Activated gamma-delta T cell treated with Interleukin-2 at 50 U/mL for 16 hours (primary cell): ENCODE measurements at regions not wholly inside any gene's neighbourhood (a gene's known extent, or its start where the extent isn't known, plus 50 kb on each side); places are given as distances from the start of the nearest gene placed in this dataset.

Source experiments
- DNase-seq: peaks from one replicate; pipeline ENCODE4 v3.0.0-alpha.2; 2020

DNA sequence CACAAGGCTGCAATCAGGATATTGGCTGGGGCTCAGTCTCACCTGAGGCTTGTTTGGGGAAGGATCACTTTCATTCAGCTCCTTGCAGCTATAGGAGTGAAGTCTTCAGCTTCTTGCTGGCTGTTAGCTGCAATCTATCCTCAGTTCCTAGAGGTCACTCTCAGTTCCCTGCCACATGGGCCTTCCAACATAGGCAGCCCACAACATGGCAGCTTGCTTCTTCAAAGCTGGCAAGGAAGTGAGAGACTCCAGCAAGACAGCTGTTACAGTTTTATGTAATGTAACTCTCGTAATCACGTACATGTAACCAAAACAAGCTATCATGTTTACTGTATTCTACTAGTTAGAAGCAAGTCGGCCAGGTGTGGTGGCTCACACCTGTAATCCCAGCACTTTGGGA is 226.9 kb downstream of the CDC5L start:
- no peak for DNase-seq

GRCh38 chr6:44615621-44616020 is 228.1 kb downstream of the CDC5L start:
- no peak for DNase-seq

DNA sequence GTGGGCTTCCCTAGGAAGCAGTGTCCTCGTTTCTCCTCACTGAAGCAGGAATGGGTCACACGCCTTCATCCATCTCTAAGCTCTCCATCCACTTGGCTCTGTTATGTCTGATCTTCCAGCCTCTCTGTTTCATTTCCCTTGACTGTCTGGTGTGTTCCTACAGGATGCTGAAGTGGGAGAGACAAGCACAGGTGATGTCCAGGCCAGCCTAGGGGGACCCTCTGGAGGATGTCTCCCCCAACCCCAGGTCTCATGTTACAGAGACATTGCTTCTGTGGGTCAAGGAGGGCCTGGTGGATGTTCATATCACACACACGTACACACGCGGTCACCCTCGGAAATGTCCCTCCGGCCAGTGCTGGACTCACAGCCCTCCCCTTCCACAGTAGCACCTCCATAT is 229.9 kb downstream of the CDC5L start:
- no peak for DNase-seq

DNA sequence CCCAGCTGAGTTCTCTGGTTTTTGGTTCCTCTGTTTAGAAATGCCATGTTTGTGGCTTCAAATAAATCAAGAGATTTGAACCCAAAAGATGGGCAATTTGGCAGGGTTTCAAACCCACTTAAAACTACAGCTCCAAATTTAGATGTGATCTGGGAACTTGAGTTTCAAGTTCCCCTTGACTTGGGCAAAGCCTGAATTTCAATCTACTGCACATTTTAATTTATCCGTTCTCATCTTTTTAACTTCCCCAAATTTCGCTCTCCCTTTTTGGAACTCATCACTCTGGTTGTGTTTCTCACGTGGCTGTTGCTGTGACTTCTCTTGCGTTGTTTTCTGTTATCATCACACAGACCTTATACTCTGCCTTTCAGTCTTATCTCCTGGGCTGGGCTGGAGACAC is 230.9 kb downstream of the CDC5L start:
- no peak for DNase-seq

DNA sequence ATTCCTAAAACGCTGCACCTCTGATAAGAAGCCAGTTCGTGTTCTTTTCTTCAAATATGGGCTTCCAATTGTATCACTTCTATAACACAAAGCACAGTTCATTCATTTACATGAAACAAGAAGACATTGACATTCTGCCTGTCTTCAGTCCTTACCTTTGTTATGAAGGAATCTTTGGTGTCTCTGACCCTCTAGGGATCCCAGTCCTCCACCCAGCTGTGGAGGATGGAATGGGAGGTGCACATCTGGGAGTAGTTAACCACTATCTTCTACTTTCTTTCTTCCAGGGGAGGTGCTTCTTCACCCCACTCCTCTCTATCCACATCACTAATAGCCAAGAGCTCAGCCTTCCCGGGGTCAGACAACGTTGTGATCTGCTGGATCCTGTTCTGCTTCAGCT is 233.4 kb downstream of the CDC5L start:
- no peak for DNase-seq

GRCh38 chr6:44621846-44622245 is 234.3 kb downstream of the CDC5L start:
- DNase-seq, result no peak

- no peak for DNase-seq
Observed at GRCh38 chr6:44622555-44622954, 235.0 kb downstream of the CDC5L start.

- no peak for DNase-seq
Observed at GRCh38 chr6:44622956-44623355, 235.4 kb downstream of the CDC5L start.

DNA sequence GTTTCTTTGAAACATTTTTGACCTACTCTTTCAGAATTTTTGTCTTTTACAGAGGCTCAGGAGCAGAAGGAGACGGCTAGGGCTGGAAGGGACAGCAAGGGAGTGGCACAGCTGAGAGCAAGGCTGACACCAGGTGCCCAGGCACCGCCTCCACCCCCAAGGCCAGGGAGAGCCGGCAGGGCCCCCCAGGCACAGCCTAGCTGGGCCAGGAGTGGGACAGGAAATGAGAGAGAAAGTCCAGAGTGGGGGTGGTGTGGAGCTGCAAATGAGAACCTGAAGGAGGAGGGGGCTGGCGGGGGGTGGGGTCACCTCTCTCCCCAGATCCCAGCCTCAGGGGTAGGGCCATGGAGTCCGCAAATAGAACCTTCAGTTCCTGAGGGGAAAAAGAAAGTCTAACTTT is 236.7 kb downstream of the CDC5L start:
- no peak for DNase-seq

DNA sequence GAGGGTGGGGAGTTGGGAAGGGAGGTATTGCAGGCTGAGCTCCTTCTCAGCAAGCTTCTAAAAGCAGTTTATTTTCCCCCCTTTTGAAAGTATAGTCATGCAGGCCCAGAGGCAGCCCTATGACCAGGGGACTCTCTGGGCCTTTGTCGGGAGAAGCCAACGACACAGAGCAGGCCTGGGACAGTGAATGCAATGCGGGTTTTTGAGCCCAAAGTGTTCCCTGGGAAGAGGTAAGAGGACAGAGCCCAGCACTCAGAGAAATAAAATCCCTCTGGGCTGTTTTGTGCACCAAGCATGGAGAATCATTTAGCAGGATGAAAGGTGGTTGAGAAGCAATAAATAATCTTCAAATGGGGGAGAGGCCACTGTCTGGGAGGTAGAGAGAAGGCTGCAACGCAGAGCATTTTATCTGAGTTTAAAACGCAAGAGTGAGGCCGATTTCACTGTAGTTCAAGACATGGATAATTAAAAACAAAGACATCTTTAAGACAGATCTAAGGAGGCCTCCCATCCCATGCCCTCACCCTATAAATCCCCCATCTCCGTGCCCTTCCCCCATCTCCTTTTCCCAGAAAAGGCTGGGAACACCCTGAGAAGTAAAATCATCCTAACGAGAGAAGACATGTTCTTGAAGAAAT is 237.5 kb downstream of the CDC5L start:
- DNase-seq, result no peak

DNA sequence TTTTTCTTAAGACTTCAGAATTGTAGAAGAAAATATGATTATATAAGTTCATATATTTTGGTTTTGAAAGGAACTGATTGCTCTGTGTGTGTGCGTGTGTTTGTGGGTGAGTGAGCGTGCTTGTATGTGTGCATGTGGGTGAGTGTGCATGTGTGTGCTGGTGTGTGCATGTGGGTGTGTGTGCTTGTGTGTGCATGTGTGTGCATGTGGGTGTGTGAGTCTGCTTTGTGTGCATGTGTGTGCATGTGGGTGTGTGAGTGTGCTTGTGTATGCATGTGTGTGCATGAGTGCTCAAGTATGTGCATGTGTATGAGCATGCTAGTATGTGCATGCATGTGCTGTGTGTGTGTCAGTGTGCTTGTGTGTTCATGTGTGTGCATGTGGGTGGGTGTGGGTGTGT is 238.5 kb downstream of the CDC5L start:
- DNase-seq, result no peak

GRCh38 chr6:44626616-44627015 is 239.1 kb downstream of the CDC5L start:
- DNase-seq, result no peak

DNA sequence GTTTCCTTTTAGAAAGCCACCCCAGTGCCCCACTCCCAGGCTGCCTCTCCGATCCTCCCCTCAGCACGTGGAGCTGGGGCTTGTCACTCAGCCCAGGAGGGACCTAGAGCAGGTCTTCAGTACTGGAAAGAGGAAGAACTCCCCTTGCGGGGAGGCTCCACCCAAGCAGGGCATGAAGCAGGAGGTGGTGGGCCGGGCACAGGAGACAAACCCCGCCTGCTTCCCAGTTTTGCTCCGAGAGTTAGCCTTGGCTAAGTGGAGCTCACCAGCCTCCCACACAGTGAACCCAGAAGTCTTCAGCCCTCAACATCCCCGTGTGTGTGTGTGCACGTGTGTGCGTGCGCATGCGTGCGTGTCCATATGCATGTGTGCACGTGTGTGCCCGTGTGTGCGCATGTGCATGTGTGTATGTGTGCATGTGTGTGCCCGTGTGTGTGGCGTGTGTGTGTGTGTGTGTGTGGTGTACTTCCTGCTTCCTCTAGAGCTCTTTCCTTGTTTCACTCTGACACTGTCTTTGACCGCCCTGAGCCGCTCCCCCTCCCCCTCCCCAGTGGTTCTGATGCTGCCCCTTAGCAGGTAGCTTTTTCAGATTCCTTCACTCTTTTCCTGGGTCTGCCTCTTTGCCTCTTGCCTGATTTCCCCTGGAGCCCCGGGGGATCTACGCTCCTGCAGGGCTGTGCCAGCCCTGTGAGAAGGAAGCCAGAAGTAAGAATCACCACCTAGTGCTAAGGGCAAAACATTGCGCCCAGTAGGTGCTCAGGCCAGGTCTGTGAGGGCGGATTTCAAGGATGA is 239.8 kb downstream of the CDC5L start:
- DNase-seq, result no peak

DNA sequence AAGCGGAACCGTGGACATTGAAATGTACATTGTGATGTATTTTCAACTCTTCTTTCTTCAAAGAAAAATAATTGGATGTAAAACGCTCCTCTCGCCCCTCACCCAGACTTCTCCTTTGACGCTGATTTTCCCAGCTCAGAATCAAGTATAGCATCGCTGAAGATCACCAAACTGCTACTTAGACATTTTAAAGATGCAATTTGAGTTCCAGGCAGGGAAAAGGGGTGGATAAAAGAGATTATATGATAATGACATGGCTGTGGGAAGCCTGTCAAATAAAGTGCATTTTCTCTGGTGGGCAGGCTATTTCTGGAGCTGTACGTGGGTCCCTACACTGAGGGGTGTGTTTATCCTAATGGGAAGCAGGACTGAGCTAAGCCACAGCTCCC is 240.4 kb downstream of the CDC5L start:
- DNase-seq, result no peak

- no peak for DNase-seq
Observed at GRCh38 chr6:44628347-44628746, 240.8 kb downstream of the CDC5L start.

GRCh38 chr6:44629636-44630035 is 242.1 kb downstream of the CDC5L start:
- no peak for DNase-seq

- no peak for DNase-seq
Observed at GRCh38 chr6:44630125-44631028, 242.9 kb downstream of the CDC5L start.

- no peak for DNase-seq
Observed at GRCh38 chr6:44631968-44632367, 244.5 kb downstream of the CDC5L start.

- DNase-seq, result no peak
Observed at GRCh38 chr6:44634321-44634720, 246.8 kb downstream of the CDC5L start.

DNA sequence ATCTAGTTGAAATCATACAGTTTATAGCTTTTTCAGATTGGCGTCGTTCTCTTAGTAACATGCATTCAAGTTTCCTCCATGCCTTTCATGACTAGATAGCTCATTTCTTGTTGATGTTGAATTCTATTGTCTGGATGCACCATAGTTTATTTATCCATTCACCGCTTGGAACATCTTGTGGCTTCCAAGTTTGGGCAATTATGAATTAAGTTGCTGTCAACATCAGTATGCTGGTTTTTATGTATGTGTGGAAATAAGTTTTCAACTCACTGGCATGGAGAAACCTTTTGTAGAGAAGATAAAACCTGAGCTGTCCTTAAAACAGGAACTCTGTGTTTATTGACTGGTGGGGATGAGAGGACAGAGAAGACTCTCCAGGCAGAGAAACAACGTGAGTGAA is 248.0 kb downstream of the CDC5L start:
- DNase-seq, result no peak

DNA sequence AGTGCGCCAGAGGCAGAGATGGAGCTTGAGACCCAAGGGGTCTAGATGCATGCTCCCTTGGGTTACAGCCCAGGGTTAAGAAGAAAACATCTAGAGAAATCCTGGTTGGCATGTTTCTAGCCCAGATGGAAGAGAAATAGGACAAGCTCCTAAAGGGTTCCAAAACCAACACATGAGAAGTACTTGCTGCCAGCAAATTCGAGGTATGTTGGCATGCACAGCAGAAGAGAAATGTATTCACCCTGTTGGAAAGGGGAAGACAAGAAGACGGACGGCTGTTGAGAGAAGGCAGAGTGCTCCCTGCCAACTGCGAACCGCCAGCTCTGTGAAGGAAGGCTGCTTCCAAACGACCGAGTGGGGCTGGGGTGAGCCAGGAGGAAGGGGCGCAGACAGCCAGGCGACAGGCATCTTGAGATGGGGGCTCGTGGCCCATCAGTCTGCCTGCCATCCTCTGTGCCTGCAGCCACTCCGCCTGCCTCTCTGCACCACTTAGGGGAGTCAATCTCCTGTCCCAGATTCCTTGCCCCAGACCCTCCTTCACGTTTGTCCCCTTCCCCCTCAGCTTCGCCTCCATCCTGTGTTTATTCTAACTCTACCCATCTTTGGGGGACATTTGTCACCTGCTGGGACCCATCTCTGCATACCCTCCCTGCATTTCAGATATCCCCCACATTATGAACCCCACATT is 249.2 kb downstream of the CDC5L start:
- DNase-seq, result no peak

DNA sequence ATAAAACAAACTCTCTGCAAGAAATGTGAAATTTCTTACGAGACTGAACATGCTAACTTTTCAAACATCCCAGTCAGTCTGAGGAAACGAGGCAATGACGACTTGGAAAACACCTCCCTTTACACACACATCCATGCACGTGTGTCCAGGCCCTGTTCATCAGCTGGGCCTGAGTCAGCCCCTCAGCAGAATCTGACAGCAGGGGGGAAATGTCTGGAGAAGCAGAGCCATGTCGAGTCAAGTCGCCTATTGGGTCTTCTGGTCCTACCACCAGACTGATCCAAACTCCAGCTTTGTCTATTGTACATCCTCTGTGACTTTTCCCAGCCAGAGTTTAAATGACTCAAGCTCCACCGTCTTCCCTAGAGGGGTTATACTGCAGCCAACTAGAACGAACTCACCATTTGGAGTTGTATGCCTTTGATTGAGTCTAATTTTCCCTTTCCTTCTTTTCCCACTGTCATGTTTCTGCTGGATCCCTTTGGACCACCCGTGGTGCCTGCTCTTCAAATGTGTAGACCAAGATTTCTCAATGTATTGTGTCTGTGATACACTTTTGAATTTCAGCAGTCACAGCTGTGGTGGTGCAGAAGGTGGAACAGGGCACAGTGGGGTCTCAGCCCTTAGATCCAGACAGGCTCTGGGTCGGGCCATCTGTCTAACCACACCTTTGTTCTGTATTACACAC is 254.0 kb downstream of the CDC5L start:
- no peak for DNase-seq

GRCh38 chr6:44642349-44642748 is 254.8 kb downstream of the CDC5L start:
- no peak for DNase-seq
